ENCODE measurements at regions not wholly inside any gene's neighbourhood (a gene's known extent, or its start where the extent isn't known, plus 50 kb on each side); places are given as distances from the start of the nearest gene placed in this dataset.

- no peak for TF ChIP-seq CTCF (IDR thresholded peaks at IDR 0.05)
- no peak for TF ChIP-seq POLR2A (IDR thresholded peaks at IDR 0.05)
- no peak for TF ChIP-seq EP300 (IDR thresholded peaks at IDR 0.05)
Measured at GRCh38 chr9:763692-764091, 77.8 kb upstream of the DMRT1 start.
